ENCODE measurements at regions not wholly inside any gene's neighbourhood (a gene's known extent, or its start where the extent isn't known, plus 50 kb on each side); places are given as distances from the start of the nearest gene placed in this dataset.

GRCh38 chr3:23079976-23080375 is 123.2 kb upstream of the UBE2E2 start:
- Histone ChIP-seq H3K4me3 (no peak overlapping the region), H3K9me3 (no peaks in the 10 kb centered on the region), H3K36me3 (replicated peaks in 1 of 2; ENCODE audit: insufficient read depth in 1 of 2, low read depth in 2 of 2) (no peaks in the 10 kb centered on the region), H3K4me1 (no peaks in the 10 kb centered on the region), H3K27ac (no peak overlapping the region), H3K27me3 (no peaks in the 10 kb centered on the region)
- TF ChIP-seq, protein P1, sequence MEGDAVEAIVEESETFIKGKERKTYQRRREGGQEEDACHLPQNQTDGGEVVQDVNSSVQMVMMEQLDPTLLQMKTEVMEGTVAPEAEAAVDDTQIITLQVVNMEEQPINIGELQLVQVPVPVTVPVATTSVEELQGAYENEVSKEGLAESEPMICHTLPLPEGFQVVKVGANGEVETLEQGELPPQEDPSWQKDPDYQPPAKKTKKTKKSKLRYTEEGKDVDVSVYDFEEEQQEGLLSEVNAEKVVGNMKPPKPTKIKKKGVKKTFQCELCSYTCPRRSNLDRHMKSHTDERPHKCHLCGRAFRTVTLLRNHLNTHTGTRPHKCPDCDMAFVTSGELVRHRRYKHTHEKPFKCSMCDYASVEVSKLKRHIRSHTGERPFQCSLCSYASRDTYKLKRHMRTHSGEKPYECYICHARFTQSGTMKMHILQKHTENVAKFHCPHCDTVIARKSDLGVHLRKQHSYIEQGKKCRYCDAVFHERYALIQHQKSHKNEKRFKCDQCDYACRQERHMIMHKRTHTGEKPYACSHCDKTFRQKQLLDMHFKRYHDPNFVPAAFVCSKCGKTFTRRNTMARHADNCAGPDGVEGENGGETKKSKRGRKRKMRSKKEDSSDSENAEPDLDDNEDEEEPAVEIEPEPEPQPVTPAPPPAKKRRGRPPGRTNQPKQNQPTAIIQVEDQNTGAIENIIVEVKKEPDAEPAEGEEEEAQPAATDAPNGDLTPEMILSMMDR (IDR thresholded peaks at IDR 0.05), result no peak
- no peak for TF ChIP-seq POLR2A (IDR thresholded peaks at IDR 0.05)
- intact Hi-C loops (cut with DNase I), result no loop called here
- ATAC-seq (no peak), DNase-seq (peak in 2 of 4 donors; percentile 5 to 13)
- WGBS, 2 donors, result 21 to 25% methylated on average over 7 of the region's 7 CpGs

DNA sequence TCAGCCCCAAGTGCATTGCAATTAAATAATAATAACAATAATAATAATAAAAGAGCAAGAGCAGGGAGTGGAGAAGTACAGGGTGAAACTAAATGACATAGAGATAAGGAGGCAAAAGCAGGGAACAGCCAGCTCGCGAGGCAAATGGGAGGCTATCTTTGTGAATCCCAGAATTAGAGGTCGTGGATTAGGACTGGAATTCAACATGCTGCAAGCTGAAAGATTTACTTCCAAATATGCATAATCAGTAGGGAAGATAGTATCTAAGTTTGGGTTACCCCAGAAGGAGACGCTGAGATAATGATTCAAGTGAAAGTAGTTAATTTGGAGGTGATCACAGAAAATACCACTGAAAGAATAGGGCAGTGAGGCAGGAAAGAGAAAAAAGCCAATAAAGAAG is 119.4 kb upstream of the UBE2E2 start:
- Histone ChIP-seq H3K9me3 (no peaks in the 10 kb centered on the region), H3K4me3 (no peak overlapping the region), H3K4me1 (no peaks in the 10 kb centered on the region), H3K27me3 (no peaks in the 10 kb centered on the region), H3K27ac (no peak overlapping the region), H3K36me3 (replicated peaks in 1 of 2; ENCODE audit: insufficient read depth in 1 of 2, low read depth in 2 of 2) (no peaks in the 10 kb centered on the region)
- intact Hi-C loops (cut with DNase I), result no loop called here
- no peak for ATAC-seq
- no peak for DNase-seq
- 76 to 79% methylated on average over 4 of the region's 4 CpGs for WGBS, 2 donors
- no peak for TF ChIP-seq POLR2A (IDR thresholded peaks at IDR 0.05)
- TF ChIP-seq, protein P1 (IDR thresholded peaks at IDR 0.05), result no peak

DNA sequence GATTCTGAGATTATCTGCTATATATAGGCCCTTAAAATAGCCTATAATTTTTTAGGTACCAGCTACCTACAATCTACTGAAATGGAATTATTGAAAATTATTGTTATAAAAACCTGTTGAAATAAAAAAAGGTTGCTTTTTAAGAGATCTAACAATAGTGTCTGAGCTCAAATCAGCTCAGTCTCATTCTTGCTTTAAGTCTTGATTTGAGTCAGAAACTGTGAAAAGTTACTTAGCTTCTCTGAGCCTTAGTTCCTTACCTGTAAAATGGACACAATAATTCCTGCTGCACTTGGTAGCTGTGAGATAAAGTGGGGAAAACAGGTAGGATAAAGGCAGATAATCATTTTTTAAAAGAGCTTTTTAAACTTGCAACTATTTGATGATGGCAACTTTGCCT is 118.8 kb upstream of the UBE2E2 start:
- H3K4me1 ChIP-seq, result no peaks in the 10 kb centered on the region
- no peak overlapping the region for H3K4me3 ChIP-seq
- no peaks in the 10 kb centered on the region for H3K9me3 ChIP-seq
- intact Hi-C loops (cut with DNase I), result no loop called here
- no peaks in the 10 kb centered on the region for H3K27me3 ChIP-seq
- H3K36me3 ChIP-seq (replicated peaks in 1 of 2; ENCODE audit: insufficient read depth in 1 of 2, low read depth in 2 of 2), result no peaks in the 10 kb centered on the region
- no peak overlapping the region for H3K27ac ChIP-seq
- TF ChIP-seq, protein P1 (IDR thresholded peaks at IDR 0.05), result no peak
- TF ChIP-seq POLR2A (IDR thresholded peaks at IDR 0.05), result no peak
- DNase-seq, result no peak
- ATAC-seq, result no peak

GRCh38 chr3:23085261-23085660 is 117.9 kb upstream of the UBE2E2 start:
- Histone ChIP-seq H3K4me1 (no peaks in the 10 kb centered on the region), H3K27me3 (no peaks in the 10 kb centered on the region), H3K9me3 (no peaks in the 10 kb centered on the region), H3K27ac (no peak overlapping the region), H3K36me3 (replicated peaks in 1 of 2; ENCODE audit: insufficient read depth in 1 of 2, low read depth in 2 of 2) (no peaks in the 10 kb centered on the region), H3K4me3 (no peak overlapping the region)
- 48 to 50% methylated on average over 1 of the region's 1 CpG for WGBS, 2 donors
- ATAC-seq (no peak), DNase-seq (no peak)
- intact Hi-C loops (cut with DNase I), result no loop called here
- TF ChIP-seq, protein P1 (IDR thresholded peaks at IDR 0.05), result no peak
- no peak for TF ChIP-seq POLR2A (IDR thresholded peaks at IDR 0.05)

DNA sequence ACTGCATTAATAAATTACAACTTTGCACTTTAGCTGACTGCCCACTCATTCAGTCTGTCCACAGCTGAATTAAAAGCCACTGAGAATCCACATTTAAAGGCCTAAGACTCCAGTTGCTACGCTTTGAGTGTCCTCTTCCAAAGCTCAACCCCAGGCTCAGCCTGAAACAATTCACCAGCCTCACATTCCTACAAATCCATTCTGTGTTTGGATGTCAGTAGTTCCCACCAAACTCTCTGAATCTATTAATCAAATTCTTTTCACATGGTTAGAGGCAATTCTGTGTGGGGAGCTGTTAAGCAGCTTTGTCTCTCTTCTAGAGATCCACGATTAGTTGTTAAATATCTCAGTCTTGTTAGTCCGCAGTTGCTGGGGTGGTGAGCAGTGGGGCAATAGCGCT is 116.8 kb upstream of the UBE2E2 start:
- TF ChIP-seq, protein P1 (IDR thresholded peaks at IDR 0.05), result no peak
- TF ChIP-seq POLR2A (IDR thresholded peaks at IDR 0.05), result no peak
- H3K4me1 ChIP-seq, result no peaks in the 10 kb centered on the region
- ATAC-seq (no peak), DNase-seq (no peak)
- H3K27me3 ChIP-seq, result no peaks in the 10 kb centered on the region
- no peak overlapping the region for H3K4me3 ChIP-seq
- 79 to 82% methylated on average over 4 of the region's 4 CpGs for WGBS, 2 donors
- no peak overlapping the region for H3K27ac ChIP-seq
- H3K36me3 ChIP-seq (replicated peaks in 1 of 2; ENCODE audit: insufficient read depth in 1 of 2, low read depth in 2 of 2), result no peaks in the 10 kb centered on the region
- H3K9me3 ChIP-seq, result no peaks in the 10 kb centered on the region
- intact Hi-C loops (cut with DNase I), result no loop called here
